ENCODE measurements at regions not wholly inside any gene's neighbourhood (a gene's known extent, or its start where the extent isn't known, plus 50 kb on each side); places are given as distances from the start of the nearest gene placed in this dataset.

- no peak for TF ChIP-seq CTCF (conservative IDR thresholded peaks at IDR 0.05)
- TF ChIP-seq ZFX (IDR thresholded peaks at IDR 0.05) = no peak
- no peak overlapping the region for H3K27ac ChIP-seq
Measured at GRCh38 chr14:43200519-43200918, 1306.6 kb downstream of the FSCB start.

DNA sequence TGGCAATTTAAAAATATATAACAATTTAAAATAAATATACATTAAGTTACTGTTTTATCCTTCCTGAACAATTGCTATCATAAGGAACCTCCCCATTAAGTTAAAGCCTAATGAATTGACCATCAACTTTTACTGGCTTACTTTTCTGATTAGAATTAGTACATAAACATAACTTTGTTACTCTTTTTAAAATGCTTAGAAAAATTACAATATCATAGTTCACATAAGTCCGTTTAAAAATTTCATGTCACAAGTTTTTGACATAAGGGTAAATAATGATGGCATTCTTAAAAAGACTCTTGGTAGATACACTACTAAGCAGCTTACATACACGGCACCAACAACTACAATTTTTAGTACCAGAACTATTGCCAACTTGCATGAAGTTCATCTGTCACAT lies 1308.6 kb downstream of the FSCB start:
- no peak overlapping the region for H3K27ac ChIP-seq
- no peak for TF ChIP-seq CTCF (conservative IDR thresholded peaks at IDR 0.05)
- no peak for TF ChIP-seq ZFX (IDR thresholded peaks at IDR 0.05)

DNA sequence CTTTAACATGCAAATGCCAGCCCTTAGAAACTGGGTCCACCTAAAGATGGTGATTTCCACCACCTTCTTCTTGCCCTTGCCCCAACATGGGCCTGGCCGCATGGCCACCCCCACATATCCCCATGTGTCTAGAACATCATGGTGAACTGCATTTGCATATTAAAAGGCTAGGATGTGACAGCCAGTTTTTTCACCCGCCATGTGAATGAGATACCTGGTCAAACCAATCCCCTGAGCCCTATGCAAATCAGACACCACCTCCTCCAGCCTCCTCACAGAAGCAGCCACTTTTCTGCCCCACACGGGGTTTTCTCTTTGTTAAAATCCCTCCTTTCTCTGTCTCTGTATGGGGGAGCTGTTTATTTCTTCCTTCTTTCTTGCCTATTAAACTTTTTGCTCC lies 1322.5 kb downstream of the FSCB start:
- TF ChIP-seq CTCF (conservative IDR thresholded peaks at IDR 0.05) (no peak), ZFX (IDR thresholded peaks at IDR 0.05) (no peak)

DNA sequence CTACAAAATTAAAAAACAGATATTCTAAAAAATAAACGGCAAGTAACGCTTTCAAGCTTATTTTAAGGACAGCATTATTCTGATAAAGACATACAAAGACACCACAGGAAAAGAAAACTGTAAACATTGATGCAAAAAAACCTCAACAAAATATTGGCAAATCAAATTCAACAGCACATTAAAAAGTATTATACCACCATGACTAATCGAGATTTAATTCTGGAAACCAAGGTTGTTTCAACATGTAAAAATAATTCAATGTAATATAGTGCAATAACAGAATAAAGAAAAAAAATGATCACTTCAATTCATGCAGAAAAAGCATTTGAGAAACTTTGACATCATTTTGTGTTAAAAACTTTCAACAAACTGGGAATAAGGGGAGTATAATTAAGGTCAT lies 1323.2 kb downstream of the FSCB start:
- no peak overlapping the region for H3K27ac ChIP-seq
- TF ChIP-seq ZFX (IDR thresholded peaks at IDR 0.05) (no peak), CTCF (conservative IDR thresholded peaks at IDR 0.05) (no peak)

More for the DNA sequence above, 1322.5 kb downstream of the FSCB start:
- no peak overlapping the region for H3K27ac ChIP-seq

- TF ChIP-seq CTCF (conservative IDR thresholded peaks at IDR 0.05) (no peak), ZFX (IDR thresholded peaks at IDR 0.05) (no peak)
- H3K27ac ChIP-seq = no peak overlapping the region
Measured at GRCh38 chr14:43175896-43176295, 1331.2 kb downstream of the FSCB start.

- no peak for TF ChIP-seq ZFX (IDR thresholded peaks at IDR 0.05)
- H3K27ac ChIP-seq = no peak overlapping the region
Measured at GRCh38 chr14:43172899-43173548, 1334.1 kb downstream of the FSCB start.

GRCh38 chr14:43169722-43170121 lies 1337.4 kb downstream of the FSCB start:
- H3K27ac ChIP-seq = no peak overlapping the region
- no peak for TF ChIP-seq ZFX (IDR thresholded peaks at IDR 0.05)
- no peak for TF ChIP-seq CTCF (conservative IDR thresholded peaks at IDR 0.05)

DNA sequence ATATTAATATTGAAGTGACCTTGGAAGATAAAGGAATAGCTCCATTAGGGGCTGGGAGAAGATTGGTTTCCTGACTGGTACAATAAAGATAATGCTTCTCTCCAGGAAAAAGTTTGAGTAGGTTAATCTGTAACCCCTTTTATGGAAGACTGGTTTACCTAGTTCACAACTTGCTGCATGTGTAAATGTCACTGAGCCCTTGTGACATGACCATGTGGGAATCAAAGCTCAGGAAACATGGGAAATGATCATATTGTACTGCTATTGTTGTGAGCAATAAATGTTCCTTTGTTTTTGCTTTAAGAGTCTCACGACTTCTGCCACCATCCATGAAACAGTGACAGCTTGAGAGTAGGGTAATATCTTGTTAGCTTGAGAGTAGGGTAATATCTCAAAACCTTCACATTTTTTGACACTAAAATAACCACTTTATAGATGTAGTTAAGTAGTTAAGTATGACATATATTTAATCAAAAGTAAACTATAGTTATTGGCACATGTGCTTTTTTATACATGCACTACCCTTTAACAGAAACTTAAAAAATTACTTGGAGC lies 1338.6 kb downstream of the FSCB start:
- TF ChIP-seq ZFX (IDR thresholded peaks at IDR 0.05) (no peak), CTCF (conservative IDR thresholded peaks at IDR 0.05) (no peak)
- H3K27ac ChIP-seq = no peak overlapping the region
